NCI-H2171 (cell line): ENCODE measurements at regions not wholly inside any gene's neighbourhood (a gene's known extent, or its start where the extent isn't known, plus 50 kb on each side); places are given as distances from the start of the nearest gene placed in this dataset.
"Not testable (repeated sequence)": the region's sequence is repeated elsewhere in the genome, so short reads cannot be mapped to it uniquely, and the experiment has no call there.

Experiments
- DNase-seq: peaks from one replicate; lab custom pipeline; 2025; lab: John Stamatoyannopoulos, UW

- DNase-seq = no peak
Observed at GRCh38 chr10:117750616-117751015, 208.1 kb downstream of the EMX2 start.

GRCh38 chr10:117751259-117751658 lies 208.7 kb downstream of the EMX2 start:
- no peak for DNase-seq

GRCh38 chr10:117752103-117752502 lies 209.6 kb downstream of the EMX2 start:
- no peak for DNase-seq

GRCh38 chr10:117754770-117755658 lies 212.5 kb downstream of the EMX2 start:
- DNase-seq = no peak

- no peak for DNase-seq
Observed at GRCh38 chr10:117755659-117756014, 213.1 kb downstream of the EMX2 start.

- DNase-seq = peak; percentile 25
Observed at GRCh38 chr10:117757086-117757720, 214.7 kb downstream of the EMX2 start.

GRCh38 chr10:117759266-117759665 lies 216.7 kb downstream of the EMX2 start:
- DNase-seq = no peak

- no peak for DNase-seq
Observed at GRCh38 chr10:117761695-117762094, 219.1 kb downstream of the EMX2 start.

GRCh38 chr10:117762126-117762818 lies 219.7 kb downstream of the EMX2 start:
- no peak for DNase-seq

- no peak for DNase-seq
Observed at GRCh38 chr10:117762819-117763172, 220.2 kb downstream of the EMX2 start.

GRCh38 chr10:117763528-117763927 lies 221.0 kb downstream of the EMX2 start:
- no peak for DNase-seq

GRCh38 chr10:117768333-117769042 lies 225.9 kb downstream of the EMX2 start:
- no peak for DNase-seq

- no peak for DNase-seq
Observed at GRCh38 chr10:117775526-117775925, 233.0 kb downstream of the EMX2 start.

- DNase-seq = not testable (repeated sequence)
Observed at GRCh38 chr10:117777222-117777621, 234.7 kb downstream of the EMX2 start.

GRCh38 chr10:117778241-117778640 lies 235.7 kb downstream of the EMX2 start:
- DNase-seq = no peak

GRCh38 chr10:117780411-117780810 lies 237.9 kb downstream of the EMX2 start:
- DNase-seq = no peak

GRCh38 chr10:117781216-117781831 lies 238.8 kb downstream of the EMX2 start:
- no peak for DNase-seq

- DNase-seq = no peak
Observed at GRCh38 chr10:117782276-117782675, 239.7 kb downstream of the EMX2 start.

GRCh38 chr10:117783698-117784395 lies 241.3 kb downstream of the EMX2 start:
- DNase-seq = no peak

GRCh38 chr10:117784776-117785175 lies 242.2 kb downstream of the EMX2 start:
- no peak for DNase-seq

GRCh38 chr10:117788911-117789310 lies 246.4 kb downstream of the EMX2 start:
- no peak for DNase-seq
